ENCODE measurements at regions not wholly inside any gene's neighbourhood (a gene's known extent, or its start where the extent isn't known, plus 50 kb on each side); places are given as distances from the start of the nearest gene placed in this dataset.

DNA sequence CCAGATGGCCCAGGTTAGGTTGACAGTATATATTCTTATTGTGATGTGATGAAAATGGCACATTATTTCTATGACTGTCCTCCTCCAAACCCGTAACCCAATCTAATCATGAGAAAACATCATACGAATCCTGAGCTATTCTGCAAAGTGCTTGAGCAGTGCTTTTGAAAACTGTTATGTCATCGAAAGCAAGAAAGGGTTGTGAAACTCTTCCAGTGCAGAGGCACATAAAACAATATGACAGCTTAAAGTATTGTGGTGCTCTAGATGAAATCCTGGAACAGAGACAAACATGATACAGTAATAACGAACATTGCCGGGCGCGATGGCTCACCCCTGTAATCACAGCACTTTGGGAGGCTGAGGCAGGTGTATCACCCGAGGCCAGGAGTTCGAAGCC is 1648.0 kb downstream of the STIM2 start:
- TF ChIP-seq EP300 (IDR thresholded peaks at IDR 0.05) (no peak), CTCF (IDR thresholded peaks at IDR 0.05) (no peak), POLR2A (IDR thresholded peaks at IDR 0.05) (no peak)

Measured in tibial nerve (tissue), 4 donors.